ENCODE measurements at regions not wholly inside any gene's neighbourhood (a gene's known extent, or its start where the extent isn't known, plus 50 kb on each side); places are given as distances from the start of the nearest gene placed in this dataset.

DNA sequence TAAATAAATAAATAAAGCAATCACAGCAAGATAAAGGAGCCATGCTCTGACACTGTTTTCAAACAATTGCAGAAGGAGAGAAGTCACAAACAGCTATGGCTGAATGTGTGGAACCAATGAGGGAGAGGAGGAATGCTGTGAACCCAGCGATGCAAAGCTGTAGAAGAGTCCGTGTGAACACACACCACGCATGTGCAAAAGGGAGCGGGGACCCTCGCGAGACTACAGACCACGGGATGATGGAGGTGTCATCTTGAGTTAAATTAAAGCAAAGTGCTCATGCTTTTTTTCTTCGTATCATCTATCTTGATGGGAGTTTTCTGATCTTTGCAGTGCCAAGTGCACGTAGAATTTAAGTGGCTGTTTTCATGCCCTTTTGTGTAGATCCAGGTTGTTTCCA lies 123.8 kb upstream of the CDH5 start:
- Histone ChIP-seq H2BK15ac (ENCODE audit: low read length) (no peak overlapping the region), H3K23me2 (ENCODE audit: low read depth, low read length) (no peaks in the 10 kb centered on the region), H4K5ac (ENCODE audit: insufficient read length, low read depth, low read length) (no peak overlapping the region), H2AK5ac (ENCODE audit: low read depth, low read length) (no peak overlapping the region), H3K4me1 (replicated peaks in 1 of 4; ENCODE audit: control insufficient read depth in 3 of 4, insufficient read depth in 4 of 4, low read length in 3 of 4) (no peaks in the 10 kb centered on the region; a peak in 2 of 7 replicates), H3K27me3 (replicated peaks in 1 of 4; ENCODE audit: control insufficient read depth in 3 of 4, extremely low read depth in 1 of 4, insufficient read depth in 3 of 4, low read length in 3 of 4) (no peaks in the 10 kb centered on the region), H3K79me2 (ENCODE audit: control insufficient read depth in 1 of 2, insufficient read depth in 2 of 2, low read length in 2 of 2) (no peaks in the 10 kb centered on the region), H3K4ac (replicated peaks; ENCODE audit: insufficient read length, low read depth, low read length) (no peak overlapping the region), H4K8ac (ENCODE audit: extremely low read depth, insufficient read depth, low read length) (no peak overlapping the region), H4K91ac (replicated peaks; ENCODE audit: insufficient read length, low read length) (no peak overlapping the region), H3K23ac (ENCODE audit: insufficient read length) (no peak overlapping the region), H2AFZ (ENCODE audit: low read length) (no peak overlapping the region), H3K79me1 (ENCODE audit: low read depth, low read length) (no peaks in the 10 kb centered on the region), H3K4me3 (ENCODE audit: extremely low read depth in 1 of 4, insufficient read depth in 2 of 4, low read depth in 3 of 4, low read length in 4 of 4) (no peak overlapping the region), H2BK5ac (ENCODE audit: low read depth, low read length) (no peak overlapping the region), H2BK20ac (ENCODE audit: low read length) (no peak overlapping the region), H3K14ac (ENCODE audit: insufficient read length) (no peak overlapping the region), H3K27ac (ENCODE audit: low read depth, low read length) (no peak overlapping the region), H3K36me3 (ENCODE audit: control insufficient read depth in 2 of 4, insufficient read depth in 4 of 4, low read length in 3 of 4) (no peaks in the 10 kb centered on the region), H4K20me1 (replicated peaks in 1 of 2; ENCODE audit: control insufficient read depth in 1 of 2, insufficient read depth in 2 of 2, low read length in 2 of 2) (no peaks in the 10 kb centered on the region), H3K9ac (replicated peaks in 1 of 4; ENCODE audit: extremely low read depth in 1 of 4, low read depth in 3 of 4, low read length in 3 of 4) (no peak overlapping the region), H3K56ac (replicated peaks; ENCODE audit: insufficient read length, low read depth, low read length) (no peak overlapping the region), H3K4me2 (ENCODE audit: insufficient read depth in 1 of 2, low read depth in 2 of 2, low read length in 2 of 2) (no peak overlapping the region), H2BK12ac (ENCODE audit: low read depth, low read length) (no peak overlapping the region), H3K18ac (ENCODE audit: extremely low read depth, low read length) (no peak overlapping the region), H2BK120ac (replicated peaks; ENCODE audit: low read depth, low read length) (no peak overlapping the region), H3K9me3 (ENCODE audit: insufficient read depth in 2 of 2, low read depth in 1 of 2, low read length in 1 of 2) (no peaks in the 10 kb centered on the region; a peak in 1 of 4 replicates)
- CTCF ChIA-PET (ENCODE audit: partially characterized antibody): interaction anchor here (1.8 kb wide), 1 partner anchor 13 kb away, joined by 6 read pairs; no protein-coding TSS in a partner anchor
- DNase-seq (ENCODE audit: low read depth in 1 of 2, low spot score in 2 of 2) (no peak), FAIRE-seq (no peak)
- 99% methylated on average over 9 of the region's 9 CpGs; no CpG with 5 or more reads in 1 of the 2 experiments for WGBS, 2 experiments (ENCODE audit: extremely low coverage in 1 of 2, insufficient coverage in 1 of 2, insufficient read length in 1 of 2, insufficient replicate concordance in 2 of 2, low coverage in 1 of 2, low lambda C conversion rate in 2 of 2, missing lambda C conversion rate in 1 of 2)
- POLR2A ChIA-PET (ENCODE audit: partially characterized antibody): no interaction called here
- TF ChIP-seq KDM4A (IDR thresholded peaks at IDR 0.05; ENCODE audit: low read depth, low read length, severe bottlenecking) (no peak), HDAC6 (IDR thresholded peaks at IDR 0.05; ENCODE audit: low read depth, low read length) (no peak), TEAD4 (IDR thresholded peaks at IDR 0.05; ENCODE audit: low read depth, low read length) (no peak), SIN3A (conservative IDR thresholded peaks at IDR 0.05 in 1 of 2, IDR thresholded peaks at IDR 0.05 in 1 of 2; ENCODE audit: low read depth in 1 of 2, low read length in 2 of 2) (no peak), SRF (IDR thresholded peaks at IDR 0.05; ENCODE audit: low read depth, low read length) (no peak), TCF12 (IDR thresholded peaks at IDR 0.05; ENCODE audit: low read depth, low read length) (no peak)

Data from H1 (cell line).